Uterus (tissue), 2 donors: ENCODE measurements at regions not wholly inside any gene's neighbourhood (a gene's known extent, or its start where the extent isn't known, plus 50 kb on each side); places are given as distances from the start of the nearest gene placed in this dataset.

Source experiments
- POLR2A ChIP-seq, 2 donors: fragments of 450-650 bp; IDR thresholded peaks; one replicate each; pipeline ENCODE4 v1.6.1; 2016; ENCODE audit warnings: antibody characterized with exemption in 2 of 2, mild to moderate bottlenecking in 1 of 2, moderate library complexity in 1 of 2
- TF ChIP-seq, protein P1 (sequence below), 4 experiments: fragments of 200-600 bp in 2 of 4; fragments of 450-650 bp in 2 of 4; sonication (generic) in 2 of 4; IDR thresholded peaks; one replicate each; pipeline ENCODE4 v1.5.1; 2016 to 2019; ENCODE audit warnings: antibody characterized with exemption in 4 of 4, mild to moderate bottlenecking in 2 of 4, moderate library complexity in 1 of 4

DNA sequence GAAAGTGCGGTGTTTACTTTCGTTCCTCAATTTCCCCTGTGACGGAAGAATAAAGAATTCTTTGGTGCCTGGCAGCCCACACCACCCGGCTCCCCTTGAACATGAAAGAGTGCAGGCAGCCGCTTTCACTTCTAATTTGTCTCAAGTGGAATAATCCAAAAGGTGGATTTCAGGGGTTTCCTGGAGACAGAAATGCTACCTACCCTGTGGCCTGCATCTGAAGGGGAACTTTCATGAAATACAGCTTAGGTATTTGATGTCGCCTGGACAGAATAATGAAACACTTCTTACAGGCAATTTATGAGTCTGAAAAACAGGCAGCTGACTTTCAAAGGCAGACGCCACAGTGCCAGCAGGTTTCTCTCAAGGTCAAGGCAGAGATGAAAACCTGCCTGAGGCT is 169.5 kb upstream of the USP24 start:
- TF ChIP-seq, protein P1, sequence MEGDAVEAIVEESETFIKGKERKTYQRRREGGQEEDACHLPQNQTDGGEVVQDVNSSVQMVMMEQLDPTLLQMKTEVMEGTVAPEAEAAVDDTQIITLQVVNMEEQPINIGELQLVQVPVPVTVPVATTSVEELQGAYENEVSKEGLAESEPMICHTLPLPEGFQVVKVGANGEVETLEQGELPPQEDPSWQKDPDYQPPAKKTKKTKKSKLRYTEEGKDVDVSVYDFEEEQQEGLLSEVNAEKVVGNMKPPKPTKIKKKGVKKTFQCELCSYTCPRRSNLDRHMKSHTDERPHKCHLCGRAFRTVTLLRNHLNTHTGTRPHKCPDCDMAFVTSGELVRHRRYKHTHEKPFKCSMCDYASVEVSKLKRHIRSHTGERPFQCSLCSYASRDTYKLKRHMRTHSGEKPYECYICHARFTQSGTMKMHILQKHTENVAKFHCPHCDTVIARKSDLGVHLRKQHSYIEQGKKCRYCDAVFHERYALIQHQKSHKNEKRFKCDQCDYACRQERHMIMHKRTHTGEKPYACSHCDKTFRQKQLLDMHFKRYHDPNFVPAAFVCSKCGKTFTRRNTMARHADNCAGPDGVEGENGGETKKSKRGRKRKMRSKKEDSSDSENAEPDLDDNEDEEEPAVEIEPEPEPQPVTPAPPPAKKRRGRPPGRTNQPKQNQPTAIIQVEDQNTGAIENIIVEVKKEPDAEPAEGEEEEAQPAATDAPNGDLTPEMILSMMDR (IDR thresholded peaks at IDR 0.05), result no peak
- TF ChIP-seq POLR2A (IDR thresholded peaks at IDR 0.05), result no peak
